HG03060 (cell line): ENCODE measurements at regions not wholly inside any gene's neighbourhood (a gene's known extent, or its start where the extent isn't known, plus 50 kb on each side); places are given as distances from the start of the nearest gene placed in this dataset.

Experiments
- ATAC-seq: cut with Tn5 transposase; IDR thresholded peaks from one replicate; pipeline ENCODE4 v1.9.1; 2021; ENCODE audit warnings: low read depth, moderate number of reproducible peaks; ENCODE audit not compliant: unreplicated experiment

DNA sequence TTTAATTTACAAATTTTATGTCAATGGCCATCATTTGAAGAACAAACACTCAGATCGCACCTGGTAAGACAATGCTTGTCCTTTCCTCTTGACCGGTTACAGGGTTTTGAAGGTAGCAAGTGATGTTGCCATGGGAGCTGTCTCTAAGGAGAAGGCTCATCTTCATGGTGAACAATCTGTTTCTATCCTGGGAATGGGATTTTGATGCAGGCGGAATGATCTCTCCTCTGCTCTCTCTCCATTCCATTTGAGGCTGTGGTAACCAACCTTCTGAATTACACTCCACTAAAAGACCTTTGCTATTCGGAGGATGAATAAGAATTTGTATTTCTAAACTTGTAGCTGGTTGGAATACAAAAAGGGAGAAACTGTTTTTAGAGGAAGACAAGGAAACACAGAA is 57.9 kb upstream of the SLC5A9 start:
- no peak for ATAC-seq

DNA sequence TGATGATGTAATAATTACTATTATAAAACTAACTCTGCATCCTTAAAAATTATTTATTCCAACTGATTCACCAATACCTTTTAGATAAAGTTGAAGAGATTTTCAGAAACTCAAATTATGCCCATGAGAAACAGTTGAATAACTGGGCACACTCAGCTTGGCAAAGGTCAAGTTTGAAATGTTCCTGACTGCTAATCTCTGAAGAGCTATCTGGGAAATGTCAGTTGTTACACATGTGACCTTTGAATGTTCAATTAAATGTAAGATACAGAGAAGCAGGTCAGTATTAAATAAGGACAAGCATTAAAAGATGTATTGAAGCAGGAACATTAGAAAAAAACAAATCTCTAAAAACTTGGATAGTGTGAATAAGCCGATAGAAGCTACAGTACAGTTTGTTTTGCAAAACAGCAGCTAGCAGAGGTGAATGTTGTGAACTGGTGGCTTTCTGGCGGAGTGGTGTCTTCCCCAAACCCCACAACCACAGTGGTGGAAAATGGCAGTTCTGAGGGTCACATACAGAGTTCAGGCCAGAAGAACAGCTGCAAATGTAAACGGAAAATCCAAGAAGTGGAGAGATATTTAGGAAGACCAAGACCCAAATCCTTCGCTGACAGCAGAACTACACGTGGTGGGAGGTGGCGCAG is 61.9 kb upstream of the SLC5A9 start:
- no peak for ATAC-seq

DNA sequence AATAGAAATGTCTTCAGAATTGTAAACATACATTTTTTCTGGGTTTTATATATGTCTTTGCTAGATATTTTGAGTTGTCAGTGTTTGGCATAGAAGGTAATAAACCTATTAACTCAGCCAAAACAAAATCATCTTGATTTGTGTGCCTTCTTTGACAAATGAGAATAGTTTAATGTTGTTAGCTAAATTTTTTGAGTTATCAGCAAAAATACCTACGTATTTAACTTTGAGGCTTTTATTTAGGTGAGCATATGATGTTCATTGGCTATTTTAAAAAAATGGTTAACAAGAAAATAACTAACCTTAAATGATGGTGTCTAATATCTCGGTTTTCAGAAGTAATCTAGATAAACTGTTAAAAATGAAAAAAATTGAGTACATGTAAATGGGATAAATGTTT is 83.2 kb upstream of the SLC5A9 start:
- ATAC-seq: no peak

DNA sequence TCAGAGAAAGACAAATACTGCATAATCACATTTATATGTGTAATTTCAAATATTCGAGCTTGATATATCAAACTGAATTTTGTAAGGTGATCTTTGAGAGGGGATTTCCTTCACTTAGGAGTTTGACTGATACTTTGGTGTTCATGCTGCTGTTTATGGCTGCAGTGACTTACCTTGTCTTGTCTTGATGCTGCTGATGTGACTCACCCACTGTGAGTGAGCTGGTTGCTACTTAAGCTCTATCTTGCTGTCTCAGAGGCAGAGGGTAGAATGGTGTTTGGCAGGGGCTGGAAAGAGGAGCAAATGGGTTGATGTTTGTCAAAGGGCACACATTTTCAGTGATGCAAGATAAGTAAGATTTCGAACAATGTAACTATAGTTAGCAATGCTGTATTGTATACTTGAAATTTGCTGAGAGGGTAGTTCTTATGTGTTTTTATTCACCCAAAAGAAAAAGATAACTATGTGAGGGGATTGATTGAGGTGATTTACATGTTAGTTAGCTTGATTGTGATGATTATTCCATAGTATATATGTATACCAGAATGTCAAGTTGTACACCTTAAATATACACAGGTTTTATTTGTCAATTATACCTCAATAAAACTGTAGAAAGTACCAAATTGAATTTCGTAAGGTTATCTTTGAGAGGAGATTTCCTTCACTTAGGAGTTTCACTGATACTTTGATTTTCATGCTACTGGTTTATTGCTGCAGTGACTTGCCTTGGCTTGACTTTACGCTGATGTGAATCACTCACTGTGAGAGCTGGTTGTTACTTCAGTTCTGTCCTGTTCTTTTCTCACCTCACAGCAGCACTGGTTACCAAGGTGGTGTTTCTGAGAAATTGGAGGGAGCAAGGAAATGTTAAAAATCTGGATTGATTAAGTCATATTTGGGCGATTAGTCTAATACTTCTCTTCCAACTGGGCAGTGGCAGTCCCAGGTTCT is 94.5 kb upstream of the SLC5A9 start:
- ATAC-seq: no peak

DNA sequence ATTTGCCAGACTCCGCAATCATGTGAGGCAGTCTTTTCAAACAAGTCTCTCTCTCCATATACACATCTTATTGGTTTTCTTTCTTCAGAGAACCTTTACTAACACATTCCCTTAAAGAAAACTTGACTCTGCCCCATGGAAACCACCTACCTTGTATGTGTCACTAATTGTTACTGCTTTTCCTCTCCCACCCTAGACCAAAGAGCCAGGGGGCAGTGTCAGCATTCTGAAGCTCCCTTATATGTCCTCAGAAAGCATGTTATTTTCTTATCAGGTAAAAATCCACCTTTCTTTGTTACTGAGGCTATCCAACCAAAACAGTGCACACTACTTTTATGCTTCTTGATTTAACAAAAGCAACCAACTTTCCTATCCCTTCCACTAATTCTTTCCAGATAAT is 98.9 kb upstream of the SLC5A9 start:
- ATAC-seq: no peak

DNA sequence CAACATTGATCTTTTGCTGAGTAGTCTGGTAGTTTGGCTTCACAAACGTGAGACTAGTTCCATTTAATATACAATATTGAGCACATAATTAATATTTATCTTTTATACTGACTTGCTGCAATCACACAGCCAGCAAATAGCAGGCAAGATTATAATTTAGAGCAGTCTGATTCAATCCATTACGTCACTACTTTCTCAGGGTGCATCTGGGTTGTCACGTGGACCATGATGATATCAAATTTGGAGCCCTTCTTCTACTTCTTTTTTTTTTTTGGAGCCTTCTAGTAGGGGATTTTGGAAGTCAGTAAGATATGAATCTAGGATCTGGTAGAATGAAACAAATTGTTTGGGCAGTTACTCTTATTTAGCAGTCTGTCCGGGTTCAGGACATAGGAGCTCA is 100.6 kb upstream of the SLC5A9 start:
- no peak for ATAC-seq

DNA sequence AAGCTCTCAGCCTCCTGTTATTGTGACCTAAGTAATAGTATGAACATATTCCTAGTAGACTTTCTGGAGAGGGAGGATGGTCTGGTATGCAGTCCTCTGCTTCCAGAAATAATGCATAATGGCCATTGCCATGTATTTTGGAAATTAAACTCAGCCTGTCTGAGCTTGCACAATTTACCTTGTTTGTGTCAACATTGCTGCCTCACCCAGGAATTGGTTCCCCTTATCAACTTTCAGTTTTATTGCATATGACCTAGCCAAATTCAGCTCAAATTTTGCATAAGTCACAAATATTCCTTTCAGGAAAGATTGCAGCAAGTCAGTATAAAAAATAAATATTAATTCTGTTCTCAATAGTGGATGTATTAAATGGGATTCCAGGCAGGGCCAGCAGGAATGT is 101.9 kb upstream of the SLC5A9 start:
- no peak for ATAC-seq

DNA sequence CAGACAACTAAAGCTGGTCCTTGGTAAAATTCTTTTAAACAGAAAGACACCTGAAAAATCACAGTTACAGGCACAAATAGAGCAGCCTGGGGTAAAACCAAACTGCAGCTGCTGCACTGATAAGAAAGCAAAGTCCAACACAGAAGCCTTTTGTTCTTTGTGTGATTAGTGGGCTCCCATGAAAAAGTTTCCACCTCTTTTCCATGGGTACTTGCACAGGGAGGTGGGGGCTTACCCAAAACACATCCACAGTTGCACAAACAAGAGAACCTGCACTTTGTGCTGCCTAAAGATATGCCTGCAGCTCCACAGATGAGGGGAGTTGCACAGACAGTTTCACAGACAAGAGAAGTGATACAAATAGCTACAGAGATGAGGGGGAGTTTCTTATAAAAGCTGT is 106.7 kb upstream of the SLC5A9 start:
- ATAC-seq: no peak

DNA sequence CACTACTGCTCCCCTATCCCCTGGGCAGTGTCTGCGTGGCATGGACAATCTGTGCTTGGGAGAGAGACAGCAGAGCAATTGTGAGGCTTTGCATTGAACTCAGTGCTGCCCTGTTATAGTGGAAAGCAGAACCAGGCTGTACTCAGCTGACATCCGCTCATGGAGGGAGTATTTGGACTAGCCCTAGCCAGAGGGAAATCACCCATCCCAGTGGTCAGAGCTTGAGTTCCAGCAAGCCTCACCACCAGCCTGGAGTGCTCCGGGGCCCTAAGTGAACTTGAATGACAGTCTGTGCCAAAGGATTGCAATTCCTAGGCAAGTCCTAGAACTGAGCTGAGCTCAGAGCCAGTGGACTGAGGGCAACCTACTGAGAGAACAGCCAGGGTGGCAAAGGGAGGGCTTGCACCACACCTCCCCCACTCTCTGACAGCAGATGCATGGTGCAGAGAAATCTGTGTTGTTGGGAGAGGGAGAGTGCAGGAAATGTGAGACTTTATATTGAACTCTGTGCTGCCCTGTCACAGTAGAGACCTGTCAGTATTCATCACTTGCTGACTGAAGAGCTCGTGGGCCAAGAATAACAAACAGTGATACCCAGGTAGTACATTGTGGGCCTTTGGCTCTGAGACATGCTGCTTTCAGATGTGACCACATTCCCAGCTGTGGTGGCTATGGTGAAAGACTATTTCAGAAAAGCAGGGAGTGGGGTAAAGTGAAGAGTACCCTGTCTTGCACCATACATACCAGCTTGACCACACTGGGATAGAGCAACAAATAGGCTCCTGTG is 107.7 kb upstream of the SLC5A9 start:
- ATAC-seq: no peak

DNA sequence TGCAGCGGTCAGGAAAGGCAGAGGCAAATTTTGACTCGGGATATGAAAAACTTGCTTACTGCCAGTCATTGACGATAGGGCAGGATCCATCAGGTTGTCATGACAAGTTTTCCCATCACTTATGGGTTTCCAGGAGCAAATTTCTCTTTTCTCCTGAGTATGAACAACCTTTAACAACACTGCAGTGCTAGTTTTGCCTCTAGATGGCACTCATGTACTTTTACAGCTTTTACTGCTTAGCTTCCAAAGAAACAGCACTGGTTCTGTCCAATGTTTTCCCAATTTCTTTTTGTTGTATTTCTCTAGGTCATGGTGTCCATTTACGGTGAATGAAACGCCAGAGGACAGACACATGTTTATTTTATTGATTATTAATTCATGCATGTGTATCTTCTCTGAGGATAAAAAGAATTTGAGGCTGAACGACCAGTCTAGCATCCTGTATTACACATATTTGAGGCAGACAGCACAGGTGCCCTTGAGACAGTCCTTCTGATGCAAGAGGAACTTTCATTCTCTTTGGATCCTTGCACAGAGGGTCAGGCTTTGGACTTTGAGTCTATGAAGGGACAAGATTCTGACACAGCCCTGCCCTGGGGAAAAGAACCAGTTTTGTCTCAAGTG is 112.3 kb upstream of the TRABD2B start:
- peak; percentile 42 for ATAC-seq

DNA sequence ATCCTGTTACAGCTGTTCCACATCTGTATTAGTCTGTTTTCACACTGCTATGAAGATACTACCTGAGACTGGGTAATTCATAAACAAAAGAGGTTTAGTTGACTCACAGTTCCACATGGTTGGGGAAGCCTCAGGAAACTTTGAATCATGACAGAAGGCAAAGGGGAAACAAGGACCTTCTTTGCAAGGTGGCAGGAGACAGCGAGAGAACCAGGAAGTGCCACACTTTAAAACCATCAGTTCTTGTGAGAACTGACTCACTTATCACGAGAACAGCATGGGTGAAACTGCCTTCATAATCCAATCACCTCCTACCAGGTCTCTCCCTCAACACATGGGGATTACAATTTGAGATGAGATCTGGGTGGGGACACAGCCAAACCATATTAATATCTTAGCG is 110.3 kb upstream of the TRABD2B start:
- no peak for ATAC-seq

DNA sequence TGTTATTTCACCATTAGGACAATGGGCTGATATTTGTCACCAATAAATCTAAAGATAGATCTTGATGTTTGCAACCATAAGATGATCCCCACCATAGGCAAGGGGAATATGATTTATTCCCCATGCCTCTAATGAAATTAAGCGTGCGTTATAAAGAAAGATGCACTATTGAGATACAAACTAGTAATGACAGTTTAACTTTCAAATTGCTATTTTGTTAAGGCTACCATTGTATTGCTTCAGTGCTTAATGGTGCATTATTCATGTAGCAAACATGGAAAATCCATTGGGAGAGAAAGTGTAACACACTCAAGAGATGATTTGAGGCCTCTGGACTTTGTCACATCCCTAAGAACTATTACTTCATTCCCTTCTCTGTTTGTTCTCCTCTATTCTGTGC is 108.9 kb upstream of the TRABD2B start:
- no peak for ATAC-seq

DNA sequence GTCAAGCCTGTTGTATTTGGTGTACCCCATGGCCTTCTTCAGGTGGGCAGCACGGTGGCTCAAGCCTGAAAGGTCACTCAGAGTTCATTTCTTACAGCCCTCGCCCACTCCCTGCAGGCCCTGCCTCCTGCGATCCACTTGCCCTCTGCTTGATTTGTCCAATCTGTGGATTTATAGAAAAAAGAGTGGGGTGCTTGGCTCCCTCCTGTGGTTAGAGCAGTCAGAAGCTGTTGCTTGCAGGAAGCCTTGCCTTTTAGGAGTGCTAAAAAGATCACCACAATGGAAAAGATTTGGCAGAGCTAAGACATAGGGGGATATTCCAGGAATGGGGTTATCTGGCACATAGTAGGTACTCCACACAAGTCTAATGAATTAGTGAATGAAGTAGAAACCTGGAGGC is 108.0 kb upstream of the TRABD2B start:
- ATAC-seq: no peak

DNA sequence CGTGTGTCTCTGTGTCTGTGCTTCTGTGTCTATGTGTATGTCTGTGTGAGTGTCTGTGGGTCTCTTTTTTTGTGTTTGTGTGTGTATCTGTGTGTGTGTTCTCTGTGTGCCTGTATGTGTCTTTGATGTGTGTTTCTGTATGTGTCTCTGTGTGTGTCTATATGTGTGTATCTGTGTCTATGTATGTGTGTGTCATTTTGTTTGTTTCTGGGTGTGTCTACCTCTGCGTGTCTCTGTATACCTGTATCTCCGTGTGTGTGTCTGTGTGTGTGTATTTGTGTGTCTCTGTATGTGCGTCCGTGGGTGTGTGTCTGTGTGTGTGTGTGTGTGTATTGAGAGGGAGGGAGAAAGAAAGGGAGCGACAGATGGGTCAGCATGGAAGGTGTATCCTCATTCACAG is 106.3 kb upstream of the TRABD2B start:
- no peak for ATAC-seq

DNA sequence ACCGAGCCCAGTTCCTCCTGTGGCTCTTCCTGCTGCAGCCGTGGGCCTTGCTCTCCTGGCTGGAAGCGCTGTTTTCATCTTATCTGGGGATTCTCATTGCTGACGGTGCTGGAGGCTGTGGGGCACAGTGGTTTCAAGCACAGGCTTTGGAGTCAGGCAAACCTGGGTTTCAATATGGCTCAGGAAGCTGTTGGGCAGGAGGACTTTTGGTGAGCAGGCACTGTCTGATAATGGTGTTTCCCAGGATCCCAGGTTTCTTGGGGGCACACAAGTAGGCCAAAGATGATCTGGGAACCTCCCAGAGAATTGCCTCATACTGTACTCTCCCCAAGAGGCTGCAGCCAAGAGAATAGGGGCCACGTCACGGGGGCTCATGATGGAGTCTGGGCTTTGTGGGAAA is 105.6 kb upstream of the TRABD2B start:
- no peak for ATAC-seq

DNA sequence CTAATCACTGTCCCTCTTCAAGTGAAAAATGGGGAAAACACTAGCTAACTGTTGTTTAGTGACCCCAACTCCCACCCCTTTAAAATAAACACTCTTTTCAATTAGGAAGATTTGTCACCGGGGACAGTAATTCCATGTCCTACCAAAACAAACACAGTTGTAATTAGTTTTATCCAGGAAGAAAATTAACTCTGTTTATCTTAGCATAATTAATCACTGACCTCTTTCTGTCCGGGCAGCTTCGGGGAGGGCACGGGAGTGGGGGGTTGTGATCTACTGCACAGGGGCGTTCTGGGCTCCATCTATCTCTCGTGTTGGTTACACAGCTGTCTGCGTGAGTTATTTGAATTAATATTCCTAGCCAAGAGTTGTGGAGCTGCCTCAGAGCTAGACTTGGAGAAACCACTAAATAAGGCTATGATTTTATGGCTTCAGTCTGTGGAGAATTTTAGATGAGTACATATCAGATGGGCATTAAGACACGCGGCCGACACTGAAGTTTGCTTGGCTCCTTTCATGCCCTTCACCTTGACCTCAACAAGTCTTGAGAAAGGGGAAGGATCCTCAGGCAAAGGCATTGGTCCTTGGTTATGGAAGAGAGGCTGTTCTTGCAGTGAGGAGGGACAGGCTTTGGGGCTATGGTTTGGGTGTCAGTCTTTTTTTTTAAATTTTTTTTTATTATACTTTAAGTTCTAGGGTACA is 102.0 kb upstream of the TRABD2B start:
- no peak for ATAC-seq

DNA sequence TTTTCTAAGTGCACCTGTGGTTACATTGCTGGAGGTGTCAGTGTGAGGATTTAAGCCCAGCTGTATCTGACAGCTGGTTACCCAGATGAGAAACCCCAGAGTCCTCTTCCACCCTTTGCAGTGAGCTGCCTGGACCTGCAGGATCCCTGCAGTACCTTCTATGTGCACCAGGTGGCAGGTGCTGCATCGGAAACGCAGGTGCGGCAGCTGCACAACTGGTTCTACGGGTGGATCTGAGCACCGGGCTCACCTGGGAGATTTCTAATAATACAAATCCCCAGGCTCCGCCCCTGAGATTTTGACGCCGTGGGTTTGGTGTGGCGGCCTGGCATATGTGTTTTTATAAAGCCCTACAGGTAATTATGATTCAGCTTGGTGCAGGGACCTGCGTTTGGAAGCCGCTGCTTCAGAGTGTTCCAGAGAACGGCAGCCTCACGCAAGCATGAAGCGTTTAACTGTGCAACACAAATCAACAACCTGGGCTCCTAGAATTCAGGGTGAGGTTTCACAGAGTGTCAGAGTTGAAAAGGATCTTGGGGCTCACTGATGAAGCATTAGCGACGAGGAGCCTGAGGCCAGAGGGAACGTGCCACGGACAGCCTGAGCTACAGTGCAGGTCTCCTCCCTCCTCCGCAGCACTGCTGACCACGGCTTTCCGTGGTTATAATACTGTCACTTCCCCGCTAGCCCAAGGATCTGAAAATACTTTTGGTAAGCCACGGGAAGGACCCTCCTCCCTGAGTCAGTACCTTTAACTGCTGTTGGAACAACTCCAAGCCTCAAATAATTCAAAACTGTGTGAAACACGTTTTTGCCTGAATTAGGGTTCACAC is 96.7 kb upstream of the TRABD2B start:
- peak; percentile 82 for ATAC-seq

DNA sequence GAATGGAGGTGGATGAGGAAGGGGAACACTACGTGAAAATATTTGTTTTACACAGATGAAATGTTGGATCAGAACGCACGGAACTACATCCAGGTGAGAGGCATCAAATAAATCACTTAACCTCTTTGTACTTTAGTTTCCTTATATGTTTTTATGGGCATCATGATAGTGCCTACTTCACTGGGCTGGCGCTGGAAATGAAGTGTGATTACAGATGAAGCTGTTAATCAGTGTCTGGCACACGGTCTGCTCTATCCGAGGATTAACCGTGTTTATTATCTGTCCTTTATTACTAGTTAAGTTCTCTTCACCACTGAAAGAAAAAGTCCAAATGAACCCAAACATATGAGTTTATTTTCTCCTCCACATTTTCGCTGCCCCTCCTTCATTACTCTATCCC is 96.0 kb upstream of the TRABD2B start:
- no peak for ATAC-seq

DNA sequence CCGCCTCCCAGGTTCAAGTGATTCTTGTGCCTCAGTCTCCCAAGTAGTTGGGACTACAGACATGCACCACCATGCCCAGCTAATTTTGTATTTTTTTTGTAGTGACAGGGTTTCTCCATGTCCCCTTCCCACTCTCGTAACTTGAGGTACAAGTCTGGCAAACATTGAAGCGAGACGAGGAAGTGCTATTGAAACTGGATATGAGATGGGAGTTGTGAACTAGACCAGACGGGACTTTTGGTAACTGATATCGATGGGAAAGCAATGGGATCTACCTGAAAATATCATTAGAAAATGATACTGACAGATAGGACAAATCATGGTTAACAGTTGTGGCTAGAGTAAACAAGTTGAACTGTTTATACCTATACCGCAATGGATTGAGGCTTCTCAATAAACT is 95.2 kb upstream of the TRABD2B start:
- ATAC-seq: no peak
